SK-N-SH treated with all-trans-retinoic acid at 6 μM for 48 hours (cell line): ENCODE measurements at regions not wholly inside any gene's neighbourhood (a gene's known extent, or its start where the extent isn't known, plus 50 kb on each side); places are given as distances from the start of the nearest gene placed in this dataset.

Experiments used
- ATAC-seq: fragments of 200-7000 bp; cut with Tn5 transposase; 3 replicates; pipeline ENCODE4 v1.9.1; 2020; ENCODE audit warnings: mild to moderate bottlenecking, moderate library complexity
- ARNTL ChIP-seq: fragments of 450-650 bp; formaldehyde crosslinking; IDR thresholded peaks from 2 replicates; pipeline ENCODE4 v1.5.0; 2020; ENCODE audit warnings: low read depth, mild to moderate bottlenecking, moderate library complexity, borderline replicate concordance
- BACH2 ChIP-seq: fragments of 250-450 bp; sonication (Bioruptor Pico); IDR thresholded peaks from 2 replicates; pipeline ENCODE4 v1.9.0; 2021; ENCODE audit warnings: mild to moderate bottlenecking, borderline replicate concordance
- CSRNP3 ChIP-seq: fragments of 250-450 bp; sonication (Bioruptor Pico); IDR thresholded peaks from 2 replicates; pipeline ENCODE4 v1.5.1; 2021; ENCODE audit warnings: mild to moderate bottlenecking, moderate library complexity
- GLIS3 ChIP-seq: fragments of 250-450 bp; sonication (Bioruptor Pico); IDR thresholded peaks from 2 replicates; pipeline ENCODE4 v1.5.0; 2020; ENCODE audit warnings: mild to moderate bottlenecking, moderate library complexity
- ISL1 ChIP-seq: fragments of 250-450 bp; sonication (Bioruptor Pico); IDR thresholded peaks from 2 replicates; pipeline ENCODE4 v2.1.2; 2022; ENCODE audit warnings: mild to moderate bottlenecking, moderate library complexity
- PATZ1 ChIP-seq: fragments of 250-450 bp; sonication (Bioruptor Pico); IDR thresholded peaks from 2 replicates; pipeline ENCODE4 v1.8.0; 2020; ENCODE audit warnings: mild to moderate bottlenecking, moderate library complexity, borderline replicate concordance
- POU6F1 ChIP-seq: fragments of 250-450 bp; sonication (Bioruptor Pico); IDR thresholded peaks from 2 replicates; pipeline ENCODE4 v1.8.0; 2021; ENCODE audit warnings: low read depth, mild to moderate bottlenecking, moderate library complexity, borderline replicate concordance
- PPARA ChIP-seq: fragments of 250-450 bp; sonication (Bioruptor Pico); IDR thresholded peaks from 2 replicates; pipeline ENCODE4 v1.5.0; 2020; ENCODE audit warnings: mild to moderate bottlenecking, borderline replicate concordance
- RARB ChIP-seq: fragments of 250-450 bp; sonication (Bioruptor Pico); IDR thresholded peaks from 2 replicates; pipeline ENCODE4 v1.8.0; 2021; ENCODE audit warnings: mild to moderate bottlenecking, moderate library complexity
- SNAI2 ChIP-seq: fragments of 250-450 bp; sonication (Bioruptor Pico); IDR thresholded peaks from 2 replicates; pipeline ENCODE4 v1.5.0; 2020; ENCODE audit warnings: mild to moderate bottlenecking, moderate library complexity
- TCF4 ChIP-seq: fragments of 250-450 bp; sonication (Bioruptor Pico); IDR thresholded peaks from 2 replicates; pipeline ENCODE4 v1.8.0; 2021; ENCODE audit warnings: mild to moderate bottlenecking, moderate library complexity, borderline replicate concordance
- TSHZ2 ChIP-seq: fragments of 250-450 bp; sonication (Bioruptor Pico); IDR thresholded peaks from 2 replicates; pipeline ENCODE4 v1.5.0; 2020; ENCODE audit warnings: mild to moderate bottlenecking, moderate library complexity
- ZC3H10 ChIP-seq: fragments of 250-450 bp; sonication (Bioruptor Pico); IDR thresholded peaks from 2 replicates; pipeline ENCODE4 v1.5.1; 2021; ENCODE audit warnings: mild to moderate bottlenecking, moderate library complexity
- ZNF70 ChIP-seq: fragments of 450-650 bp; formaldehyde crosslinking; IDR thresholded peaks from 2 replicates; pipeline ENCODE4 v1.5.0; 2020; ENCODE audit warnings: mild to moderate bottlenecking, moderate library complexity

- TF ChIP-seq PATZ1 (CRISPR knock-in tag) = no peak
Measured at GRCh38 chr7:25886387-25887240, 265.4 kb upstream of the NFE2L3 start (continued).

- TF ChIP-seq PPARA (CRISPR knock-in tag) (no peak), BACH2 (CRISPR knock-in tag) (no peak), POU6F1 (CRISPR knock-in tag) (no peak), ARNTL (CRISPR knock-in tag) (no peak), CSRNP3 (CRISPR knock-in tag) (no peak), ISL1 (CRISPR knock-in tag) (no peak), ZC3H10 (no peak), GLIS3 (no peak), ZNF70 (no peak), SNAI2 (CRISPR knock-in tag) (no peak)
- TF ChIP-seq, all 23 proteins: peak for 0
- no peak for ATAC-seq
Measured at GRCh38 chr7:25887266-25887665, 264.7 kb upstream of the NFE2L3 start.

GRCh38 chr7:25887795-25888559, 264.0 kb upstream of the NFE2L3 start:
- ATAC-seq = no peak
- TF ChIP-seq TSHZ2 (CRISPR knock-in tag) = no peak
- TF ChIP-seq RARB (CRISPR knock-in tag) = no peak
- no peak for TF ChIP-seq ISL1 (CRISPR knock-in tag)
- no peak for TF ChIP-seq PATZ1 (CRISPR knock-in tag)
- TF ChIP-seq TCF4 (CRISPR knock-in tag) = no peak

GRCh38 chr7:25889765-25890164, 262.2 kb upstream of the NFE2L3 start:
- no peak for TF ChIP-seq ZC3H10
- no peak for TF ChIP-seq GLIS3
- ATAC-seq = no peak
